ENCODE measurements at regions not wholly inside any gene's neighbourhood (a gene's known extent, or its start where the extent isn't known, plus 50 kb on each side); places are given as distances from the start of the nearest gene placed in this dataset.

DNA sequence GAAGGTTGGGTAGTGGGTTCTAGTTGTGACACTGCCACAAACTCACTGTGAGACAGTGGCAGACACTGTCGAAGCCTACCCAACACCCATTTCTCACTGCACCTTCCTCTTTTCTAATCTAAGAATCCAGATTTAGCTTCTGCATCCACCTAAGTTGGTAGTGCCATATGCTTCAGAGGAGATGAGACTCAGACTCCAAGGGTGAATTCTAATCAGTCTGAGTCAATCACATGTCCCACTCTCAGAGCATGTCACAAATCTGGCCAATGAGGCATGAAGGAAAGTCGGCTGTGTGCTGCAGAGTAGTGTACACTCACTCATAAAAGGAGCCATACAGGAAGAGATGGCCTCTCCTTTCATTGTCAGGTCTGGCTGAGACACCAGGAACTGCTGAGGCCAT, 102.1 kb upstream of the RAP1B start:
- H3K4me3 ChIP-seq (replicated peaks in 1 of 2; ENCODE audit: low read depth in 1 of 2, low read length in 2 of 2), result no peak overlapping the region
- H4K20me1 ChIP-seq (ENCODE audit: insufficient read depth), result no peaks in the 10 kb centered on the region
- ATAC-seq (no peak), DNase-seq (ENCODE audit: low read depth, low spot score) (no peak)
- no peak overlapping the region for H3K27ac ChIP-seq (ENCODE audit: low read depth, low read length)
- RAD21 ChIA-PET (ENCODE audit: low non-redundant PET in 1 of 2, low total read pairs in 2 of 2, uncharacterized antibody in 2 of 2, unreplicated experiment in 2 of 2), result no interaction called here
- no peak overlapping the region for H3K9ac ChIP-seq (ENCODE audit: low read length)
- no peak overlapping the region for H3K4me2 ChIP-seq (ENCODE audit: low read length)
- H3K79me2 ChIP-seq (ENCODE audit: insufficient read depth, low read length), result no peaks in the 10 kb centered on the region
- CTCF ChIA-PET, result no interaction called here
- TF ChIP-seq CEBPB (IDR thresholded peaks at IDR 0.05; ENCODE audit: low read depth) (no peak), EZH2phosphoT487 (IDR thresholded peaks at IDR 0.05; ENCODE audit: borderline replicate concordance) (no peak), POLR2AphosphoS5 (IDR thresholded peaks at IDR 0.05; ENCODE audit: low read depth, low read length) (no peak)
- TF ChIP-seq, protein P1, sequence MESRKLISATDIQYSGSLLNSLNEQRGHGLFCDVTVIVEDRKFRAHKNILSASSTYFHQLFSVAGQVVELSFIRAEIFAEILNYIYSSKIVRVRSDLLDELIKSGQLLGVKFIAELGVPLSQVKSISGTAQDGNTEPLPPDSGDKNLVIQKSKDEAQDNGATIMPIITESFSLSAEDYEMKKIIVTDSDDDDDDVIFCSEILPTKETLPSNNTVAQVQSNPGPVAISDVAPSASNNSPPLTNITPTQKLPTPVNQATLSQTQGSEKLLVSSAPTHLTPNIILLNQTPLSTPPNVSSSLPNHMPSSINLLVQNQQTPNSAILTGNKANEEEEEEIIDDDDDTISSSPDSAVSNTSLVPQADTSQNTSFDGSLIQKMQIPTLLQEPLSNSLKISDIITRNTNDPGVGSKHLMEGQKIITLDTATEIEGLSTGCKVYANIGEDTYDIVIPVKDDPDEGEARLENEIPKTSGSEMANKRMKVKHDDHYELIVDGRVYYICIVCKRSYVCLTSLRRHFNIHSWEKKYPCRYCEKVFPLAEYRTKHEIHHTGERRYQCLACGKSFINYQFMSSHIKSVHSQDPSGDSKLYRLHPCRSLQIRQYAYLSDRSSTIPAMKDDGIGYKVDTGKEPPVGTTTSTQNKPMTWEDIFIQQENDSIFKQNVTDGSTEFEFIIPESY (IDR thresholded peaks at IDR 0.05; ENCODE audit: extremely low read depth, insufficient replicate concordance, low read length), result no peak
- H2AFZ ChIP-seq (ENCODE audit: low read depth, low read length, poor library complexity, severe bottlenecking), result no peak overlapping the region
- no peaks in the 10 kb centered on the region for H3K9me2 ChIP-seq (ENCODE audit: insufficient read depth)
- no peaks in the 10 kb centered on the region for H3K27me3 ChIP-seq (ENCODE audit: insufficient read depth, low read length)
- BruUV-seq (replicated peaks), result no TSS peak
- intact Hi-C loops (cut with micrococcal nuclease), result no loop called here
- H3K9me3 ChIP-seq (ENCODE audit: control insufficient read depth in 1 of 2, insufficient read depth in 1 of 2, low read depth in 1 of 2, low read length in 2 of 2), result no peaks in the 10 kb centered on the region
- POLR2A ChIA-PET, result no interaction called here
- no peaks in the 10 kb centered on the region for H3K36me3 ChIP-seq (ENCODE audit: control insufficient read depth in 1 of 2, insufficient read depth in 2 of 2, low read length in 2 of 2)
- H3K4me1 ChIP-seq (ENCODE audit: control insufficient read depth in 1 of 2, insufficient read depth in 2 of 2, low read length in 2 of 2), result no peaks in the 10 kb centered on the region

DNA sequence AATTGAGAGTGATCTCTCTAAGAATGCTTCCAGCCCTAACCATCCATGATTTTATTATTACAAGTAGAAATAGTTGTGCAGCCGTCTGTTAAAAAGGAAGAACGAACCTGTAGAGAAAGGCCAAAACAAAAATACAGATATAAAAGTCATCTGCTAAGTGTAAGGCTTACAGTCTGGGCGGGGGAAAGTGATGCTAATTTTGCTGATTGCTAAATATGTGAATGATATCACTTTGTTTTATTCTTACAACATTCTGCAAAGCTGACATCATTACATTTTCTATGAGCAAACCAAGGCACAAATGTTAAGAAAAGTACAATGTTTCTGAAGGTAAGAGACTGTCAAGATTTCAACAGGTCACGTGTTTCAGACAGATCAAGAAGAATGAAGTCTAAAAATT, 101.5 kb upstream of the RAP1B start:
- Histone ChIP-seq H3K27me3 (ENCODE audit: insufficient read depth, low read length) (no peaks in the 10 kb centered on the region), H3K9me3 (ENCODE audit: control insufficient read depth in 1 of 2, insufficient read depth in 1 of 2, low read depth in 1 of 2, low read length in 2 of 2) (no peaks in the 10 kb centered on the region), H3K9me2 (ENCODE audit: insufficient read depth) (no peaks in the 10 kb centered on the region), H3K79me2 (ENCODE audit: insufficient read depth, low read length) (no peaks in the 10 kb centered on the region), H3K4me3 (replicated peaks in 1 of 2; ENCODE audit: low read depth in 1 of 2, low read length in 2 of 2) (no peak overlapping the region), H2AFZ (ENCODE audit: low read depth, low read length, poor library complexity, severe bottlenecking) (no peak overlapping the region), H3K27ac (ENCODE audit: low read depth, low read length) (no peak overlapping the region), H3K9ac (ENCODE audit: low read length) (no peak overlapping the region), H3K36me3 (ENCODE audit: control insufficient read depth in 1 of 2, insufficient read depth in 2 of 2, low read length in 2 of 2) (no peaks in the 10 kb centered on the region), H4K20me1 (ENCODE audit: insufficient read depth) (no peaks in the 10 kb centered on the region), H3K4me1 (ENCODE audit: control insufficient read depth in 1 of 2, insufficient read depth in 2 of 2, low read length in 2 of 2) (no peaks in the 10 kb centered on the region), H3K4me2 (ENCODE audit: low read length) (no peak overlapping the region)
- RAD21 ChIA-PET (ENCODE audit: low non-redundant PET in 1 of 2, low total read pairs in 2 of 2, uncharacterized antibody in 2 of 2, unreplicated experiment in 2 of 2), result no interaction called here
- intact Hi-C loops (cut with micrococcal nuclease), result no loop called here
- no TSS peak for BruUV-seq (replicated peaks)
- CTCF ChIA-PET, result no interaction called here
- POLR2A ChIA-PET, result no interaction called here
- ATAC-seq (no peak), DNase-seq (ENCODE audit: low read depth, low spot score) (no peak)
- TF ChIP-seq, protein P2, sequence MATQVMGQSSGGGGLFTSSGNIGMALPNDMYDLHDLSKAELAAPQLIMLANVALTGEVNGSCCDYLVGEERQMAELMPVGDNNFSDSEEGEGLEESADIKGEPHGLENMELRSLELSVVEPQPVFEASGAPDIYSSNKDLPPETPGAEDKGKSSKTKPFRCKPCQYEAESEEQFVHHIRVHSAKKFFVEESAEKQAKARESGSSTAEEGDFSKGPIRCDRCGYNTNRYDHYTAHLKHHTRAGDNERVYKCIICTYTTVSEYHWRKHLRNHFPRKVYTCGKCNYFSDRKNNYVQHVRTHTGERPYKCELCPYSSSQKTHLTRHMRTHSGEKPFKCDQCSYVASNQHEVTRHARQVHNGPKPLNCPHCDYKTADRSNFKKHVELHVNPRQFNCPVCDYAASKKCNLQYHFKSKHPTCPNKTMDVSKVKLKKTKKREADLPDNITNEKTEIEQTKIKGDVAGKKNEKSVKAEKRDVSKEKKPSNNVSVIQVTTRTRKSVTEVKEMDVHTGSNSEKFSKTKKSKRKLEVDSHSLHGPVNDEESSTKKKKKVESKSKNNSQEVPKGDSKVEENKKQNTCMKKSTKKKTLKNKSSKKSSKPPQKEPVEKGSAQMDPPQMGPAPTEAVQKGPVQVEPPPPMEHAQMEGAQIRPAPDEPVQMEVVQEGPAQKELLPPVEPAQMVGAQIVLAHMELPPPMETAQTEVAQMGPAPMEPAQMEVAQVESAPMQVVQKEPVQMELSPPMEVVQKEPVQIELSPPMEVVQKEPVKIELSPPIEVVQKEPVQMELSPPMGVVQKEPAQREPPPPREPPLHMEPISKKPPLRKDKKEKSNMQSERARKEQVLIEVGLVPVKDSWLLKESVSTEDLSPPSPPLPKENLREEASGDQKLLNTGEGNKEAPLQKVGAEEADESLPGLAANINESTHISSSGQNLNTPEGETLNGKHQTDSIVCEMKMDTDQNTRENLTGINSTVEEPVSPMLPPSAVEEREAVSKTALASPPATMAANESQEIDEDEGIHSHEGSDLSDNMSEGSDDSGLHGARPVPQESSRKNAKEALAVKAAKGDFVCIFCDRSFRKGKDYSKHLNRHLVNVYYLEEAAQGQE (IDR thresholded peaks at IDR 0.05; ENCODE audit: low read depth), result no peak
- TF ChIP-seq, protein P3, sequence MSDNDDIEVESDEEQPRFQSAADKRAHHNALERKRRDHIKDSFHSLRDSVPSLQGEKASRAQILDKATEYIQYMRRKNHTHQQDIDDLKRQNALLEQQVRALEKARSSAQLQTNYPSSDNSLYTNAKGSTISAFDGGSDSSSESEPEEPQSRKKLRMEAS (IDR thresholded peaks at IDR 0.05), result no peak
- TF ChIP-seq JUND (IDR thresholded peaks at IDR 0.05) (no peak), SP1 (IDR thresholded peaks at IDR 0.05; ENCODE audit: low read depth) (no peak), CBX3 (IDR thresholded peaks at IDR 0.05; ENCODE audit: low read depth) (no peak), SRF (IDR thresholded peaks at IDR 0.05; ENCODE audit: low read depth) (no peak), TCF7L2 (IDR thresholded peaks at IDR 0.05; ENCODE audit: borderline replicate concordance, extremely low read depth, insufficient read depth, insufficient read length) (no peak), EZH2 (IDR thresholded peaks at IDR 0.05) (no peak), SIN3A (IDR thresholded peaks at IDR 0.05; ENCODE audit: low read depth) (no peak), ZNF274 (IDR thresholded peaks at IDR 0.05; ENCODE audit: low read depth, low read length) (no peak)
